AG04449 (cell line): ENCODE measurements at regions not wholly inside any gene's neighbourhood (a gene's known extent, or its start where the extent isn't known, plus 50 kb on each side); places are given as distances from the start of the nearest gene placed in this dataset.

Experiments
- CTCF ChIA-PET: fragments of 350-600 bp; formaldehyde crosslinking; extraction: SDS; loops from one replicate; lab custom pipeline; 2021; ENCODE audit warnings: antibody characterized with exemption; lab: Yijun Ruan, JAX
- POLR2A ChIA-PET: fragments of 400-600, 350-600 bp; formaldehyde crosslinking; extraction: SDS; loops from one replicate; lab custom pipeline; 2020; ENCODE audit warnings: antibody characterized with exemption, inconsistent platforms; lab: Yijun Ruan, JAX
- DNase-seq: peaks from one replicate; pipeline ENCODE4 v3.0.0-alpha.2; 2010; ENCODE audit warnings: low read depth, low spot score
- H3K4me3 ChIP-seq: 2 replicates; pipeline ENCODE4 v1.5.1; 2011; ENCODE audit warnings: low read depth, mild to moderate bottlenecking, control low read depth, low read length
- TF ChIP-seq, protein P1 (sequence below): IDR thresholded peaks from one replicate; pipeline ENCODE4 v1.5.1; 2011; ENCODE audit warnings: mild to moderate bottlenecking, moderate library complexity, low read length, control low read depth, inconsistent platforms; ENCODE audit not compliant: insufficient read depth; ENCODE audit errors: missing control alignments

DNA sequence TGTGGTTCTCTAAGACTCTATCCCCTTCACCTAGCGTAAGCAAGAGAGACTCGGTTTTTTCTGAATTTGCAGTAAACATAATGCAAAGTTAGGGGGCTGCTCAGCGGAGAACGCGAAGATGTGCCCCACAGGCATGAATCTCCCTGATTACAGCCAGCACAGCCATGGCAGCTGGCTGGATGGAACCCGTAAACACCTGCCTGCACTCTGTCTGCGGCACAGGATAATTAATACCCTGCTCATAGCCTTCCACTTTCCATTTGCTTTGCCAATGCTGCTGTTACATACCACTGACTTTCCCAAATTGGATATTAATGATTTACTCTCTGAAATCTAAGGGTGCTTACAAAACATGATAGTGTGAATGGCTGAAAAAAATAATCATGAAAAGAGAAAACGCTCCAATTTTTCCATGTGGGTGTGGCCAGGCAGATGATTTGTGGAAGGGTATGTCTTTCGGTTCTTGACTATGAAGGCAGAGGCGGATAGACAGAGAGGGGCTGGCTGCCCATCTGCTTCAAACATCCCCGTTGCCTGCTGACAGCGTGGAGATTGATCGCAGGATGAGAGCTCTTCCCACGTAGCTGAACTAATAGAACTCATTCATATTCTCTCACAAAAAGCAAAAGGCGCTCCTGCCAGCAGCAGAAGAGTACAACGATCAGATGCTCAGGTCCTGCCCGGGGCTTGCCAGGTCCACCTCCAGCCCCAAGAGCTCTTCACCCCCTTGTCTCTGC, 193.2 kb upstream of the GHITM start:
- CTCF ChIA-PET: no interaction called here
- TF ChIP-seq, protein P1, sequence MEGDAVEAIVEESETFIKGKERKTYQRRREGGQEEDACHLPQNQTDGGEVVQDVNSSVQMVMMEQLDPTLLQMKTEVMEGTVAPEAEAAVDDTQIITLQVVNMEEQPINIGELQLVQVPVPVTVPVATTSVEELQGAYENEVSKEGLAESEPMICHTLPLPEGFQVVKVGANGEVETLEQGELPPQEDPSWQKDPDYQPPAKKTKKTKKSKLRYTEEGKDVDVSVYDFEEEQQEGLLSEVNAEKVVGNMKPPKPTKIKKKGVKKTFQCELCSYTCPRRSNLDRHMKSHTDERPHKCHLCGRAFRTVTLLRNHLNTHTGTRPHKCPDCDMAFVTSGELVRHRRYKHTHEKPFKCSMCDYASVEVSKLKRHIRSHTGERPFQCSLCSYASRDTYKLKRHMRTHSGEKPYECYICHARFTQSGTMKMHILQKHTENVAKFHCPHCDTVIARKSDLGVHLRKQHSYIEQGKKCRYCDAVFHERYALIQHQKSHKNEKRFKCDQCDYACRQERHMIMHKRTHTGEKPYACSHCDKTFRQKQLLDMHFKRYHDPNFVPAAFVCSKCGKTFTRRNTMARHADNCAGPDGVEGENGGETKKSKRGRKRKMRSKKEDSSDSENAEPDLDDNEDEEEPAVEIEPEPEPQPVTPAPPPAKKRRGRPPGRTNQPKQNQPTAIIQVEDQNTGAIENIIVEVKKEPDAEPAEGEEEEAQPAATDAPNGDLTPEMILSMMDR: no peak
- DNase-seq: no peak
- POLR2A ChIA-PET: no interaction called here
- no peak overlapping the region for H3K4me3 ChIP-seq

DNA sequence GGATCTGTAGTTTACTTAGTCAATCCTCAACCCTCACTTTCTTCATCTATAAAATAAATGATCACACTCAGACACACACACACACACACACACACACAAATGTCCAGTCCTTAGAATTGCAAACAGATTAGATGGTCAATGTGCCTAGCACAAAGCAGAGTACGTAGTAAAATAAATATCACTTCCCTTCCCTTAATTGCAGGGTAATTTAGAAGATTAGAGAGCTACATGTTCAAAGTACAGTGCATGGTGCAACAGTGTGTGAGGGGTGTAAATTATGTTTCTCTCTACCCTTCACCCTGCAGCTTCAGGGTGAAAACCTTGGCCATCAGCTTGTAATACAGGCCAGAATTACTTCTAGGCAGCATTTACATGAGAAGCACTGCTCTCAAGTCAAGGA, 187.0 kb upstream of the GHITM start:
- H3K4me3 ChIP-seq: no peak overlapping the region
- ChIA-PET POLR2A (no interaction called here), CTCF (no interaction called here)
- DNase-seq: no peak
- TF ChIP-seq, protein P1: no peak

DNA sequence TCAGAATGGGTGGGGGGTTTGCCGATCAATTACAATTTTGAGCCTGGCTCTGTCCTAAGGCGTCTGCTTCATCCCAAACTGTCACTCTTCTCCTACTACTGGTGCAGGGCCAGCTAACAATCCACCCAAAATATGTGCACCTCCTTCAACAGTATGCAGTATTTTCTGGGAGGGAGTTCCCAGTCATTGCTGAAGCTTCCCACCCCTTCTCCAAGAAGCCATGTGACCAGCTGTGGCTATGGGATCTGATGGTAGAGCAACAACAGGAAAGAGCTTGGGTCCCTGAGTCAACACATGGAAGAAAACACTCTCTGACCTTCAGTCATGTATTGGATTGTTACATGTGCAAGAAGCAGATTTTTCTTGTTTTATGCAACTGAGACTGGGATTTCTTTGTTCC, 185.7 kb upstream of the GHITM start:
- TF ChIP-seq, protein P1: no peak
- no peak for DNase-seq
- ChIA-PET CTCF (no interaction called here), POLR2A (no interaction called here)
- H3K4me3 ChIP-seq: no peak overlapping the region

DNA sequence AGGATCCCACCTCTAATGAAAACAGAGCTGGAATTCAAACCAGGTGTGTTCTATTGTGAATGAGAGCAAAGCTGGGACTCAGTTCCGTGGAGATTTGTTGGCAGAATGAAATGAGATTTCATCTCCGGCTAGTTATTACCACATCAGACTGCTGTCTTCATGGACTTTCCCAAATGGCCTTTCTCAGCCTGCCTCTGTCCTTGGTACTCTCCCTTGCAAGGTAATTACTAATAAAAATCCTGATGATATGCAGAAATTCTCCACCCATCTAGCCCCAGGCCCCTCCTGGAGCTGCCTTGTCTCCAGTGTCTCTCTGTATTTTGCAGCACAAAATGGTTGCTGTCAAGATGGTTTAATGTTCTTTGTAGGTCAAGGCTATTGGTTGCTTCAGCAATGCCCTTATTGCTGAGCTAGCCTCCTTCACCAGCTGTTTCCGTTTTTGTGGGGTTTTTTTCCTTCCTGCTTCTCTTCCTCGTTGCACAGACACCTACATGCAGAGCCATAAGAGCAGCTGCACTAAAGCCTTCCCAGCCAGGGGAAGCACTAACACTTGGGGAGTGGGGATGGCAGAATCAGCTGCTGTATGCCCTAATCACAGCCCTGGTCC, 185.0 kb upstream of the GHITM start:
- CTCF ChIA-PET: no interaction called here
- H3K4me3 ChIP-seq: no peak overlapping the region
- POLR2A ChIA-PET: no interaction called here
- DNase-seq: no peak
- TF ChIP-seq, protein P1: no peak

DNA sequence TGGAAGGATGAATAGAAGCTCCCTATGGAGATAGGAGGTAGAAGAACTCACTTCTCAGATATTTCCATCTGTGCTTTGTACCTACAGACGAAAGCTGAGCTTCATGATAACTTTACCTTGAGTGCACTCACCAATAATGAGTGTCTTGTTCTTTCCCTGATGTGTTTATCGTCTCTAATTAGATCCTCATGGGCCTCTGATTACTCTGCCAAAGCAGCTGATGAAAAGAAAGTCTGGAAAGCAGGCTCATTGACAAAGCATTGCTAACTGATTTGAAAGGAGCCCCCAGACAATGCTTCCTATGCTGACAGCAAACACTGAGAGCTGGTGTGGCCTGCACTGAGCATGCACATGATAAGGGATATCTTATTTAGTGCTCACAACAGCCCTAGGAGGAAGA, 183.9 kb upstream of the GHITM start:
- DNase-seq: no peak
- ChIA-PET POLR2A (no interaction called here), CTCF (no interaction called here)
- TF ChIP-seq, protein P1: no peak
- H3K4me3 ChIP-seq: no peak overlapping the region

DNA sequence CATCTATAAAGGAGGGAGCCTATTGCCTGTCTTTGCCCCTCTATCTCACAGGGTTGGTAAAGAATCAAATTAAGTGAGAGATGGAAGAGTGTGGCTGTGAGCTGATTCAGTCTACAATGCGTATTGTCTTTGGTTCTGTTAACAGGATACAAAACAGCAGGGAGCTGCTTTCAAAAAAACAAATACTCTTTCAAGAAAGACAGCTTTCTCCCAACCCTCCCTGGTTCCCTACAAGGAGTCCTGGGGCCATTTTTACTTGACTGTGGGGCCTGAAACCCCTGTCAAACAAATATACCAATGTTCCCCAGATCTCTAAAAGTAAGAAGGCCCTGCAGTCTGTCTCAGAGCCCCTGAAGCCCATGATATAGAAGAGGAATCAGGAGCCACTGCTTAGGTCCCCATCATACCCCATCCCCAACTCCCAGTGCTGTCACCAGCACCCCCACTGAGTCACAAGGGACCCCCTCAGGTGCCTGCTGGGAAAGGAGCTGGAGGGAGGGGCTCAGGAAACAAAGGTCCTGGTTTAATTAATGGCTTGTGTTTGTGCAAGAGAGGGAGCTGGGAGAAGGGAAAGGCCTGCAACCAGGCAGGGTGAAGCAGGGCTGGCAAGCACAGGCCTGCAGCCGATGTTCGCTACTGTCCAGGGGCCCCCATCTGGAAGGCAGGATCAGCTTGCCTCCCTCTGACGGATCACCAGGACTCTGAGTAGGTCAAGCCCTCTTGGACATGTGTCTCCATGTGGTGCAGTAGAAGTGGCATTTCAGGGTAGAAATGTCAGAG, 182.0 kb upstream of the GHITM start:
- ChIA-PET POLR2A (no interaction called here), CTCF (no interaction called here)
- no peak for DNase-seq
- TF ChIP-seq, protein P1: no peak
- no peak overlapping the region for H3K4me3 ChIP-seq
